HEK293 (cell line): ENCODE measurements at regions not wholly inside any gene's neighbourhood (a gene's known extent, or its start where the extent isn't known, plus 50 kb on each side); places are given as distances from the start of the nearest gene placed in this dataset.
A peak's percentile ranks its signal among the peaks of the same experiment; 100 is the strongest.

ENCODE experiments used
- KLF8 ChIP-seq: fragments of 450-650 bp; formaldehyde crosslinking; IDR thresholded peaks from 2 replicates; pipeline ENCODE4 v1.5.1; 2016; ENCODE audit warnings: missing biosample characterization, missing genetic modification characterization
- PRDM1 ChIP-seq: fragments of 450-650 bp; formaldehyde crosslinking; IDR thresholded peaks from 2 replicates; pipeline ENCODE4; 2016; ENCODE audit warnings: missing biosample characterization, missing genetic modification characterization
- ZFHX2 ChIP-seq: fragments of 450-650 bp; formaldehyde crosslinking; conservative IDR thresholded peaks from 2 replicates; pipeline ENCODE4 v1.5.1; 2016; ENCODE audit warnings: missing biosample characterization, missing genetic modification characterization
- ZFP41 ChIP-seq: fragments of 450-650 bp; formaldehyde crosslinking; IDR thresholded peaks from 2 replicates; pipeline ENCODE4 v1.5.1; 2016; ENCODE audit warnings: missing biosample characterization, missing genetic modification characterization, borderline replicate concordance
- ZNF146 ChIP-seq: fragments of 450-650 bp; formaldehyde crosslinking; IDR thresholded peaks from 2 replicates; pipeline ENCODE4 v1.5.1; 2016; ENCODE audit warnings: missing biosample characterization, missing genetic modification characterization
- ZNF175 ChIP-seq: fragments of 450-650 bp; formaldehyde crosslinking; IDR thresholded peaks from 2 replicates; pipeline ENCODE4 v1.5.1; 2016; ENCODE audit warnings: missing biosample characterization, missing genetic modification characterization
- ZNF311 ChIP-seq: fragments of 450-650 bp; formaldehyde crosslinking; IDR thresholded peaks from 2 replicates; pipeline ENCODE4 v1.5.1; 2017; ENCODE audit warnings: missing biosample characterization, missing genetic modification characterization, borderline replicate concordance
- ZNF324 ChIP-seq: fragments of 450-650 bp; formaldehyde crosslinking; IDR thresholded peaks from 2 replicates; pipeline ENCODE4 v1.5.1; 2016; ENCODE audit warnings: missing biosample characterization, missing genetic modification characterization
- ZNF335 ChIP-seq: fragments of 450-650 bp; formaldehyde crosslinking; conservative IDR thresholded peaks from 2 replicates; pipeline ENCODE4 v1.5.1; 2016; ENCODE audit warnings: missing biosample characterization, missing genetic modification characterization
- ZNF350 ChIP-seq: fragments of 450-650 bp; formaldehyde crosslinking; IDR thresholded peaks from 2 replicates; pipeline ENCODE4 v1.5.0; 2017; ENCODE audit warnings: missing biosample characterization, mild to moderate bottlenecking, missing genetic modification characterization
- ZNF366 ChIP-seq: fragments of 450-650 bp; formaldehyde crosslinking; conservative IDR thresholded peaks from 2 replicates; pipeline ENCODE4 v1.5.1; 2016; ENCODE audit warnings: missing biosample characterization, missing genetic modification characterization
- ZNF394 ChIP-seq: fragments of 450-650 bp; formaldehyde crosslinking; IDR thresholded peaks from 2 replicates; pipeline ENCODE4 v1.5.1; 2016; ENCODE audit warnings: missing biosample characterization, missing genetic modification characterization, mild to moderate bottlenecking, moderate library complexity, borderline replicate concordance
- ZNF433 ChIP-seq: fragments of 450-650 bp; formaldehyde crosslinking; IDR thresholded peaks from 2 replicates; pipeline ENCODE4 v1.5.1; 2016; ENCODE audit warnings: missing biosample characterization, missing genetic modification characterization, low read depth
- ZNF548 ChIP-seq: fragments of 450-650 bp; formaldehyde crosslinking; IDR thresholded peaks from 2 replicates; pipeline ENCODE4 v1.5.1; 2016; ENCODE audit warnings: missing biosample characterization, missing genetic modification characterization
- ZNF654 ChIP-seq: fragments of 450-650 bp; formaldehyde crosslinking; IDR thresholded peaks from 2 replicates; pipeline ENCODE4 v1.5.1; 2016; ENCODE audit warnings: low read depth, missing biosample characterization, missing genetic modification characterization
- ZNF660 ChIP-seq: fragments of 450-650 bp; IDR thresholded peaks from 2 replicates; pipeline ENCODE4 v1.5.1; 2018; ENCODE audit warnings: missing biosample characterization, mild to moderate bottlenecking, missing genetic modification characterization
- ZNF664 ChIP-seq: fragments of 450-650 bp; formaldehyde crosslinking; IDR thresholded peaks from 2 replicates; pipeline ENCODE4 v1.5.1; 2016; ENCODE audit warnings: missing biosample characterization, missing genetic modification characterization
- ZNF76 ChIP-seq: fragments of 450-650 bp; formaldehyde crosslinking; IDR thresholded peaks from 2 replicates; pipeline ENCODE4; 2016; ENCODE audit warnings: low read depth, missing biosample characterization, missing genetic modification characterization, borderline replicate concordance
- ZNF792 ChIP-seq: fragments of 450-650 bp; formaldehyde crosslinking; IDR thresholded peaks from 2 replicates; pipeline ENCODE4 v1.5.1; 2016; ENCODE audit warnings: missing biosample characterization, missing genetic modification characterization
- TF ChIP-seq, protein P1 (sequence below): fragments of 450-650 bp; formaldehyde crosslinking; IDR thresholded peaks from 2 replicates; pipeline ENCODE4 v1.5.1; 2016; ENCODE audit warnings: missing biosample characterization, missing genetic modification characterization, borderline replicate concordance
- TF ChIP-seq, protein P2 (sequence below): fragments of 450-650 bp; formaldehyde crosslinking; IDR thresholded peaks from 2 replicates; pipeline ENCODE4 v1.5.1; 2016; ENCODE audit warnings: missing biosample characterization, missing genetic modification characterization
- TF ChIP-seq, protein P3 (sequence below): IDR thresholded peaks from 2 replicates; pipeline ENCODE4 v1.6.1; 2011; ENCODE audit warnings: mild to moderate bottlenecking, low read depth, low read length, borderline replicate concordance
- TF ChIP-seq, protein P4 (sequence below): fragments of 450-650 bp; formaldehyde crosslinking; IDR thresholded peaks from 2 replicates; pipeline ENCODE4 v1.5.1; 2016; ENCODE audit warnings: missing biosample characterization, missing genetic modification characterization
- TF ChIP-seq, protein P5 (sequence below): fragments of 450-650 bp; formaldehyde crosslinking; IDR thresholded peaks from 2 replicates; pipeline ENCODE4 v1.5.1; 2017; ENCODE audit warnings: missing biosample characterization, missing genetic modification characterization
- TF ChIP-seq, protein P6 (sequence below): fragments of 450-650 bp; formaldehyde crosslinking; IDR thresholded peaks from 2 replicates; pipeline ENCODE4; 2016; ENCODE audit warnings: missing biosample characterization, missing genetic modification characterization
- TF ChIP-seq, protein P7 (sequence below): fragments of 450-650 bp; formaldehyde crosslinking; IDR thresholded peaks from 2 replicates; pipeline ENCODE4 v1.5.1; 2017; ENCODE audit warnings: missing biosample characterization, missing genetic modification characterization

DNA sequence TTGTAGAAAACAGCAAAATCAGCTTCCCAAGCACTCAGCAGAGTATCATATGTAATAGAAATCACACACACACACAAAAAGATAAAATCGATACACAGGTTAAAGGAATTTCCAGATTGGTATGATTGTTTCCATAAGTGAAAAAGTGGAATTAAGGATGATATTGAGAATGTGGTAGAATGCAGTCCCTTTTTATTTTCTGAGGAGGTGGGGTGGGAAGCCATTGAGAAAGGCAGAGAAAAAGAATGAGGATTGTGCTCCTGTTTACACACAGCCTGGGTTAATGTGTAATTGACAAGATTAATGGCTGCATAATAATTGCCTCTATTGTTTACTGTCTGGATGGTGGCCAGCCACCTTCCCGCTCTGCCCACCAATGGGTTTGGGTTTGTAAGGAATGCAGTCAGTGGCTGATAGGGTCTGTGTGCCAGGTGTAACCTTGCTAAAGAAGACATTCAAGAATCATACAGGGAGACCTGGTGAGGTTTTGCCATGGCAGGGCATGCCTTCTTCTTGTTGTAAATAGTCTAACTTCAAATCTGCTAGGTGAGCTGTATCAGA lies 177.2 kb upstream of the MAP3K1 start (continued):
- TF ChIP-seq ZNF664 (tag by site-specific recombination): no peak
- TF ChIP-seq ZNF394 (tag by site-specific recombination): no peak
- TF ChIP-seq, protein P1, sequence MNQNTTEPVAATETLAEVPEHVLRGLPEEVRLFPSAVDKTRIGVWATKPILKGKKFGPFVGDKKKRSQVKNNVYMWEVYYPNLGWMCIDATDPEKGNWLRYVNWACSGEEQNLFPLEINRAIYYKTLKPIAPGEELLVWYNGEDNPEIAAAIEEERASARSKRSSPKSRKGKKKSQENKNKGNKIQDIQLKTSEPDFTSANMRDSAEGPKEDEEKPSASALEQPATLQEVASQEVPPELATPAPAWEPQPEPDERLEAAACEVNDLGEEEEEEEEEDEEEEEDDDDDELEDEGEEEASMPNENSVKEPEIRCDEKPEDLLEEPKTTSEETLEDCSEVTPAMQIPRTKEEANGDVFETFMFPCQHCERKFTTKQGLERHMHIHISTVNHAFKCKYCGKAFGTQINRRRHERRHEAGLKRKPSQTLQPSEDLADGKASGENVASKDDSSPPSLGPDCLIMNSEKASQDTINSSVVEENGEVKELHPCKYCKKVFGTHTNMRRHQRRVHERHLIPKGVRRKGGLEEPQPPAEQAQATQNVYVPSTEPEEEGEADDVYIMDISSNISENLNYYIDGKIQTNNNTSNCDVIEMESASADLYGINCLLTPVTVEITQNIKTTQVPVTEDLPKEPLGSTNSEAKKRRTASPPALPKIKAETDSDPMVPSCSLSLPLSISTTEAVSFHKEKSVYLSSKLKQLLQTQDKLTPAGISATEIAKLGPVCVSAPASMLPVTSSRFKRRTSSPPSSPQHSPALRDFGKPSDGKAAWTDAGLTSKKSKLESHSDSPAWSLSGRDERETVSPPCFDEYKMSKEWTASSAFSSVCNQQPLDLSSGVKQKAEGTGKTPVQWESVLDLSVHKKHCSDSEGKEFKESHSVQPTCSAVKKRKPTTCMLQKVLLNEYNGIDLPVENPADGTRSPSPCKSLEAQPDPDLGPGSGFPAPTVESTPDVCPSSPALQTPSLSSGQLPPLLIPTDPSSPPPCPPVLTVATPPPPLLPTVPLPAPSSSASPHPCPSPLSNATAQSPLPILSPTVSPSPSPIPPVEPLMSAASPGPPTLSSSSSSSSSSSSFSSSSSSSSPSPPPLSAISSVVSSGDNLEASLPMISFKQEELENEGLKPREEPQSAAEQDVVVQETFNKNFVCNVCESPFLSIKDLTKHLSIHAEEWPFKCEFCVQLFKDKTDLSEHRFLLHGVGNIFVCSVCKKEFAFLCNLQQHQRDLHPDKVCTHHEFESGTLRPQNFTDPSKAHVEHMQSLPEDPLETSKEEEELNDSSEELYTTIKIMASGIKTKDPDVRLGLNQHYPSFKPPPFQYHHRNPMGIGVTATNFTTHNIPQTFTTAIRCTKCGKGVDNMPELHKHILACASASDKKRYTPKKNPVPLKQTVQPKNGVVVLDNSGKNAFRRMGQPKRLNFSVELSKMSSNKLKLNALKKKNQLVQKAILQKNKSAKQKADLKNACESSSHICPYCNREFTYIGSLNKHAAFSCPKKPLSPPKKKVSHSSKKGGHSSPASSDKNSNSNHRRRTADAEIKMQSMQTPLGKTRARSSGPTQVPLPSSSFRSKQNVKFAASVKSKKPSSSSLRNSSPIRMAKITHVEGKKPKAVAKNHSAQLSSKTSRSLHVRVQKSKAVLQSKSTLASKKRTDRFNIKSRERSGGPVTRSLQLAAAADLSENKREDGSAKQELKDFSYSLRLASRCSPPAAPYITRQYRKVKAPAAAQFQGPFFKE (tag by site-specific recombination): no peak
- TF ChIP-seq ZNF350: no peak
- no peak for TF ChIP-seq ZNF548 (tag by site-specific recombination)
- TF ChIP-seq, protein P2, sequence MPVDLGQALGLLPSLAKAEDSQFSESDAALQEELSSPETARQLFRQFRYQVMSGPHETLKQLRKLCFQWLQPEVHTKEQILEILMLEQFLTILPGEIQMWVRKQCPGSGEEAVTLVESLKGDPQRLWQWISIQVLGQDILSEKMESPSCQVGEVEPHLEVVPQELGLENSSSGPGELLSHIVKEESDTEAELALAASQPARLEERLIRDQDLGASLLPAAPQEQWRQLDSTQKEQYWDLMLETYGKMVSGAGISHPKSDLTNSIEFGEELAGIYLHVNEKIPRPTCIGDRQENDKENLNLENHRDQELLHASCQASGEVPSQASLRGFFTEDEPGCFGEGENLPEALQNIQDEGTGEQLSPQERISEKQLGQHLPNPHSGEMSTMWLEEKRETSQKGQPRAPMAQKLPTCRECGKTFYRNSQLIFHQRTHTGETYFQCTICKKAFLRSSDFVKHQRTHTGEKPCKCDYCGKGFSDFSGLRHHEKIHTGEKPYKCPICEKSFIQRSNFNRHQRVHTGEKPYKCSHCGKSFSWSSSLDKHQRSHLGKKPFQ (tag by site-specific recombination): no peak
- no peak; the same call in 1 of the 2 replicates for TF ChIP-seq ZFHX2 (tag by site-specific recombination)
- TF ChIP-seq ZNF324 (tag by site-specific recombination): 0 out of 2 replicates have a peak, but pooled peaks have one; percentile 27
- no peak for TF ChIP-seq ZNF335 (tag by site-specific recombination)
- TF ChIP-seq, protein P3, sequence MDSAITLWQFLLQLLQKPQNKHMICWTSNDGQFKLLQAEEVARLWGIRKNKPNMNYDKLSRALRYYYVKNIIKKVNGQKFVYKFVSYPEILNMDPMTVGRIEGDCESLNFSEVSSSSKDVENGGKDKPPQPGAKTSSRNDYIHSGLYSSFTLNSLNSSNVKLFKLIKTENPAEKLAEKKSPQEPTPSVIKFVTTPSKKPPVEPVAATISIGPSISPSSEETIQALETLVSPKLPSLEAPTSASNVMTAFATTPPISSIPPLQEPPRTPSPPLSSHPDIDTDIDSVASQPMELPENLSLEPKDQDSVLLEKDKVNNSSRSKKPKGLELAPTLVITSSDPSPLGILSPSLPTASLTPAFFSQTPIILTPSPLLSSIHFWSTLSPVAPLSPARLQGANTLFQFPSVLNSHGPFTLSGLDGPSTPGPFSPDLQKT: no peak
- TF ChIP-seq ZNF433: no peak
- no peak for TF ChIP-seq ZNF175
- TF ChIP-seq PRDM1 (tag by site-specific recombination): peak; percentile 5; the same call in 1 of the 2 replicates
- TF ChIP-seq, protein P4, sequence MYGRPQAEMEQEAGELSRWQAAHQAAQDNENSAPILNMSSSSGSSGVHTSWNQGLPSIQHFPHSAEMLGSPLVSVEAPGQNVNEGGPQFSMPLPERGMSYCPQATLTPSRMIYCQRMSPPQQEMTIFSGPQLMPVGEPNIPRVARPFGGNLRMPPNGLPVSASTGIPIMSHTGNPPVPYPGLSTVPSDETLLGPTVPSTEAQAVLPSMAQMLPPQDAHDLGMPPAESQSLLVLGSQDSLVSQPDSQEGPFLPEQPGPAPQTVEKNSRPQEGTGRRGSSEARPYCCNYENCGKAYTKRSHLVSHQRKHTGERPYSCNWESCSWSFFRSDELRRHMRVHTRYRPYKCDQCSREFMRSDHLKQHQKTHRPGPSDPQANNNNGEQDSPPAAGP (tag by site-specific recombination): no peak
- TF ChIP-seq, protein P5, sequence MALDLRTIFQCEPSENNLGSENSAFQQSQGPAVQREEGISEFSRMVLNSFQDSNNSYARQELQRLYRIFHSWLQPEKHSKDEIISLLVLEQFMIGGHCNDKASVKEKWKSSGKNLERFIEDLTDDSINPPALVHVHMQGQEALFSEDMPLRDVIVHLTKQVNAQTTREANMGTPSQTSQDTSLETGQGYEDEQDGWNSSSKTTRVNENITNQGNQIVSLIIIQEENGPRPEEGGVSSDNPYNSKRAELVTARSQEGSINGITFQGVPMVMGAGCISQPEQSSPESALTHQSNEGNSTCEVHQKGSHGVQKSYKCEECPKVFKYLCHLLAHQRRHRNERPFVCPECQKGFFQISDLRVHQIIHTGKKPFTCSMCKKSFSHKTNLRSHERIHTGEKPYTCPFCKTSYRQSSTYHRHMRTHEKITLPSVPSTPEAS: peak; percentile 61
- TF ChIP-seq ZNF660 (tag by site-specific recombination): peak; percentile 19; the same call in 1 of the 2 replicates
- TF ChIP-seq ZNF366 (tag by site-specific recombination): peak; percentile 78
- no peak for TF ChIP-seq KLF8 (tag by site-specific recombination)
- no peak for TF ChIP-seq ZNF654 (tag by site-specific recombination)
- TF ChIP-seq ZNF792 (tag by site-specific recombination): no peak
- no peak for TF ChIP-seq ZNF76 (tag by site-specific recombination)
- no peak for TF ChIP-seq ZFP41
- no peak for TF ChIP-seq ZNF146 (tag by site-specific recombination)
- TF ChIP-seq, protein P6, sequence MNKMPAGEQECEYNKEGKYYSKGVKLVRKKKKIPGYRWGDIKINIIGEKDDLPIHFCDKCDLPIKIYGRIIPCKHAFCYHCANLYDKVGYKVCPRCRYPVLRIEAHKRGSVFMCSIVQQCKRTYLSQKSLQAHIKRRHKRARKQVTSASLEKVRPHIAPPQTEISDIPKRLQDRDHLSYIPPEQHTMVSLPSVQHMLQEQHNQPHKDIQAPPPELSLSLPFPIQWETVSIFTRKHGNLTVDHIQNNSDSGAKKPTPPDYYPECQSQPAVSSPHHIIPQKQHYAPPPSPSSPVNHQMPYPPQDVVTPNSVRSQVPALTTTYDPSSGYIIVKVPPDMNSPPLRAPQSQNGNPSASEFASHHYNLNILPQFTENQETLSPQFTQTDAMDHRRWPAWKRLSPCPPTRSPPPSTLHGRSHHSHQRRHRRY (tag by site-specific recombination): no peak
- TF ChIP-seq ZNF311 (tag by site-specific recombination): no peak
- TF ChIP-seq, protein P7, sequence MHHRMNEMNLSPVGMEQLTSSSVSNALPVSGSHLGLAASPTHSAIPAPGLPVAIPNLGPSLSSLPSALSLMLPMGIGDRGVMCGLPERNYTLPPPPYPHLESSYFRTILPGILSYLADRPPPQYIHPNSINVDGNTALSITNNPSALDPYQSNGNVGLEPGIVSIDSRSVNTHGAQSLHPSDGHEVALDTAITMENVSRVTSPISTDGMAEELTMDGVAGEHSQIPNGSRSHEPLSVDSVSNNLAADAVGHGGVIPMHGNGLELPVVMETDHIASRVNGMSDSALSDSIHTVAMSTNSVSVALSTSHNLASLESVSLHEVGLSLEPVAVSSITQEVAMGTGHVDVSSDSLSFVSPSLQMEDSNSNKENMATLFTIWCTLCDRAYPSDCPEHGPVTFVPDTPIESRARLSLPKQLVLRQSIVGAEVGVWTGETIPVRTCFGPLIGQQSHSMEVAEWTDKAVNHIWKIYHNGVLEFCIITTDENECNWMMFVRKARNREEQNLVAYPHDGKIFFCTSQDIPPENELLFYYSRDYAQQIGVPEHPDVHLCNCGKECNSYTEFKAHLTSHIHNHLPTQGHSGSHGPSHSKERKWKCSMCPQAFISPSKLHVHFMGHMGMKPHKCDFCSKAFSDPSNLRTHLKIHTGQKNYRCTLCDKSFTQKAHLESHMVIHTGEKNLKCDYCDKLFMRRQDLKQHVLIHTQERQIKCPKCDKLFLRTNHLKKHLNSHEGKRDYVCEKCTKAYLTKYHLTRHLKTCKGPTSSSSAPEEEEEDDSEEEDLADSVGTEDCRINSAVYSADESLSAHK (tag by site-specific recombination): no peak
